ENCODE measurements at regions not wholly inside any gene's neighbourhood (a gene's known extent, or its start where the extent isn't known, plus 50 kb on each side); places are given as distances from the start of the nearest gene placed in this dataset.

GRCh38 chrX:13266641-13267345, 53.1 kb downstream of the ATXN3L start:
- no peak for DNase-seq

GRCh38 chrX:13265549-13266132, 54.2 kb downstream of the ATXN3L start:
- no peak for DNase-seq

DNA sequence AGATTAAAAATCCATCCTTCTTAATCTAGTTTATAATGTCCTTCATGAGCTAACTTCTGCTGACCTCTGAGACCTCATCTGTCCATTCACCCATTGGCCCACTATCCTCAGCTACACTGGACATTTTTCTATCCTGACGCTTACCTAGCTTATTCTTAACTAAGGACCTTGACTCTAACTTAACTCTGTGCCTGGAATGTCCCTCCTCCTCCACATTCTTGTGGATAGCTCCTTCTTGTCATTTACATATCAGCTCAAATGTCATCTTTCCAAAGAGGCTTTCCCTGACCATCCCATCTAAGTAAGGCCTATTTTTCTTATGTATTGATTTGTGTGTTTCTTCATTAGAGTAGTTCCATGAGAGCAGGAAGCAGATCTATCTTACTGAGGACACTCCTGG, 54.7 kb downstream of the ATXN3L start:
- no peak for DNase-seq

GRCh38 chrX:13263560-13264251, 56.1 kb downstream of the ATXN3L start:
- DNase-seq = no peak

DNA sequence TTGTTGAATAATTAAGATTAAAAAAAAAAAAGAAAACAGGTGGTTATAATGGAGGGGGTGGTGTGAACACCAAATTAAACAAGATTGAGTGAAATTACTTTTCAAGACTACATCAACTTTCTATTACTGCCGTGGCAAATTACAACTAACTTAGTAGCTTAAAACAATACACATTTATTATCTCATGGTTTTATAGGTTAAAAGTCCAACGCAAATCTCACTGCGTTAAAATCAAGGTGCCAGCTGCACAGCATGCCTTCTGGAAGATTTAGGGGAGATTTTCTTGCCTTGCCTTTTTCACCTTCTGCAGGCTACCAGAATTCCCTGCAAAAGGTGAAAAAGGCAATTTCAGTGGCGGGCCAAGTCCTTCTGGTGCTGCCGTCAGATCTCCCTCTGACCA, 58.5 kb downstream of the ATXN3L start:
- no peak for DNase-seq

- DNase-seq = no peak
Observed at GRCh38 chrX:13260598-13260997, 59.3 kb downstream of the ATXN3L start.

DNA sequence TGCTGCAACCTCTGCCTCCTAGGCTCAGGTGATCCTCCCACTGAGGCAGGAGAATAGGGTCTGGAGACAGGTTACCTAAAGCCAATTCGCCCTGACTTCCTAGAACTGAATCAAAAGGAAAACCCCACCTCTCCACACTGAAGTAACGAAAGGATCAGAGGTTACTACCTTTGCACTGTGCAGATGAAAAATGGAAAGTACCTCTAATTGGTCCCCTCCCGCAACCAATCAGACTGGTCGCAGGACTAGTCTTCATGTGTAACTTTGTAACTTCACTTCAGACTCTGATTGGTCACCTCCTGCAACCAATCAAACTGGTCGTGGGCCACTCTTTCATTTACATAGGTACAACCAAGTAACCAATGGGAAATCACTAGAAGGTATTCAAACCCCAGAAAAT, 61.1 kb downstream of the ATXN3L start:
- no peak for DNase-seq

DNA sequence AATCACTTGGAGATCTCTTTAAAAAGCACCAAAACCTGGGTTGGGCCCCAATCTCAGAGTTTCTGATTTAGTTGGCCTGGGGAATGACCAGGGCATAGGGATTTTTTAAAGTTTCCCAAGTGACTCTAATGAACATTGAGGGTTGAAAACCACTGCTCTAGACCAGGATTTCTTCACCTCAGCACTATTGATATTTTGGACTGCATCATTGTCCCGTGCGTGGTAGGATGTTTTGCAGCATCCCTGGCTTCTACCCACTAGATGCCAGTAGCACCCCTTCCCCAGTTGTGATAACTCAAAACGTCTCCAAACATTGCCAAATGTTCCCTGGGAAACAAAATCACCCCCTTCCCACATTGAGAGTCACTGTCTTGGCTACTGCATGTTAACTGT, 61.8 kb downstream of the ATXN3L start:
- no peak for DNase-seq

DNA sequence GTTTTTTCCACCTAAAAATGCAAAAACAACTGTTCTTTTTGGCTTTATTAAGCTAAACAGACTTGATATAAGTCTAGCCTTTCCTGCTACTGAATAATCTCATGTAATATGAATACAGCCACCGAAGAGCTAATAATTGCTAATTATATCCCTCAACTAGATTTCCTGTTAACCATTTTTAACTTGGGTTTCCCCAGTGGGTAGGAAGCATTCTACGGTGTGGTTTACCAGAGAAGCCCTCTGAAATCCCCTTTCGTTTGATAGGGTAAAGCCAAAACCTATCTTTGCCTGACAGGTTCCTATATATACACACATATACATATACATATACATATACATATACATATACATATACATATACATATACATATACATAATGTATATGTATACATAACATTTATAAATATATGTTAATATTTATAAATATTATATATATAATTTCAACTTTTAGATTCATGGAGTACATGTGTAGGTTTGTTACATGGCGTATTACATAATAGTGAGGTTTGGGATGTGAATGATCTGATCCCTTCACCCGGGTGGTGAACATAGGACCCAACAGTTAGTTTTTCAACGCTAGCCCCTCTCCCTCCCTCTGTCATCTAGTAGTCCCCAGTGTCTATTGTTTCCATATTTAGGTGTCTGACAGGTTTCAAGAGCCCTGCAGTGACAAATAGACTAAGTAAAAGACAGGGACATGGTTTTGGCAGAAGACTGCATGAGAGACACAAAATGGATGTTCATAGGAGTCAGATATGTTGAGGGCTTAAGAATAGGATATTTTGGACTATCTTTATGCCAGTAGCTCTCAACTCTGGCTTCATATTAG, 62.4 kb downstream of the ATXN3L start:
- DNase-seq = no peak

- DNase-seq = no peak
Observed at GRCh38 chrX:13256603-13257002, 63.2 kb downstream of the ATXN3L start.

- no peak for DNase-seq
Observed at GRCh38 chrX:13254870-13255269, 65.0 kb downstream of the ATXN3L start.

DNA sequence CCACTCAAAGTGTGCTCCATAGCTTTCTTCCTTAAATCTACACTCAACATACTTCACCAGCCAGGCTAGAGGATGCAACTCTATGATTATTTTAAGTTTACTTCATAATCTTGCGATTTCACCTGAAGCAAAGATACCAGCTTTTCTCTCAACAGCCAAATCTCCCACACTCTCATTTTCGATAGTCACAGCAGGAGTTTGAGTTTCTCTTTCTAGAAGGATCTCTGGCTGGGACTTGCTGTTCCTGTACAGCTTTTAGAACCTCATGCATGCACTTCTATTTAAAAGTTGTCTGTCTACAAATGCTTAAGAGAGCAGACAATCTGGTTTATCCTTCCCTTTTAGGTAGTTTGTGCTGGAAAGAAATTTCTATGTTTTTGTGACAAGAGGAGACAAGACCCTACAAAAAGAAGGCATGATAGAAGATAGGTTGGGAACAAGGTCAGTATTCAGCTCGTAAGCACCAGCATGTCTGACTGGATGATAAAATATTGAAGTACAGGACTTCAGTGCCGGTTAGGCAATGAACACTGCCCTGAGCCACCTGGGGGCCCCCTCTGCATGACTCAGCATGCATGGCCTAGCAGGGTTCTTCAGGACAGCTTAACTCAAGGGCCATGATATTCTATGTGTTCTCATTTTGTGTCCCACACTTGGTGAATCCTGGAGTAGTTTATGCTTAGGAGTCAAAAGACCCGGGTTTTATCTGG, 65.6 kb downstream of the ATXN3L start:
- DNase-seq = peak; percentile 2

- DNase-seq = no peak
Observed at GRCh38 chrX:13253223-13253622, 66.6 kb downstream of the ATXN3L start.

DNA sequence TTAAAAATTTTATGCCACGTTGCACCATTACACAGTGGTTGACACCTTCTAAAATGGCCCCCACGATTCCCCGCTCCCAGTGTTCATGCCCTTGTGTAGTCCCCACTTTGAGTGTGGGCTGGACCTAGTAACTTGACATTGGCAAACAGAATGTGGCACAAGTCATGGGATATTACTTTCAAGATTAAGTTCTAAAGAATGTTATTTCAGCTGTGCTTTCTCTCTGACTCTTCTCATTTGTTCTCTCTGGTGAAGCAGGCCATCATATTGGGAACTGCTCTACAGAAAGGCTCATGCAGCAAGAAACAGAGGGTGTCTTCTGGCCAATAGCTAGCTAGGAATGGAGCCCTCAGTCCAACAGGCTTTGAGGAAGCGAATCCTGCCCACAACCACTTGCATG, 67.1 kb downstream of the ATXN3L start:
- no peak for DNase-seq

DNA sequence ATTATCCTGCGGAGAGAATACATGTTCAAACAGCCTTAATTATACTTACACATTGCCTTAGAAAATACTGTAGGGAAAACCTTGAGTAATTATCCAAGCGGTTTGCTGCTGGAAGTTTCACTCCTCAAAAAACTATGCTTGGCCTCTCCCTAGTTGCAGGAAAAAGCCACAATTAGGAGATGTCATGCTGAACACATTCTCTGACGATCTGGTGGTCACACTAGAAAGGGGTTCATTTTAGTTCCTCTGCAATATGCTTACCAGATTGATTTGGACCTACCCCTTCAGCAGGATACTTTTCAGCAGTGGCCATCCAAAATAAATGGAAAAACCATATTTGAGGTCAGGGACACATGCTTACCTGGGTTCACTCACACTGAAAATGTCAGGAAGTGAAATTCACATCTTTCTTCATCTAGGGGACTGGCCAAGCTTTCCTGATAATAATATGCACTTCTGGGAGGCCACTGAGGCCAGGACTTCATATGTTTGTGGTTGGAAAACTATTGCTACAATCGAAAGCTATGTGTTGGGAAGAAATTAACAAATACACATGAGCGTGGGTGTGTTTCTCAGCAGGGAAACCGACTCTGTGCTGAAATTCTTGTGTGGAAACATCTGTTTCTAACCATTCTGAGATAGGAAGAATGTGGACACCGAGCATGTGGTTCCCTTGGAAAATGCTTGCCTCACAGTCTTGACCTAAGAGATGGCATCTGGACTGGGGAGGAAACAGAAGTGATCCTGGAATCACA, 68.8 kb downstream of the ATXN3L start:
- DNase-seq = no peak

DNA sequence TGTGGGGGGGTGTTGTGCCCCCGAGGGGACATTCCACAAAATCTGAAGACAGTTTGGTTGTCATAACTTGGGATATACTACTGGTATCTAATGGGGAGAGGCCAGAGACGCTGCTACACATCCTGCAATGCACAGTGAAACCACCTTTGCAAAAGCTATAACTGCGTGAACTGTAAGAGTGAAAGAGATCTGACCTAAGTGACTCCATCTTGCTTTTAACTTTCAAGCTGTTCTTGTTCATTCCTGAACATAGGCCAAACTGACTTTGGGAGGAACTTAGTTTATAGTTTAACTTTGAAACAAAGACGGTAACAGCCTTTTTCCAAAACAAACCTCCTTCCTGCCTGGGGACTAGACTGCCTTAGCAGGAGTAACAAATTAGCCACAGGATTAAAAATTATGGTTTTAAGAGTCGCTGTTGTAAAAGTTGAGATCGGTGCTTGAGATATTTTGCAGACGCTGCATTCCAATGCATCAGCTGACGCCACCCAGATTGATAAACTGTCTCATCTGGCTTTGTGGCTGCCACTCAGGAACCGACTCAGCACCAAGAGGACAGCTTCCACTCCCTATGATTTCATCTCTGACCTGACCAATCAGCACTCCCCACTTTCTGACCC, 70.9 kb downstream of the ATXN3L start:
- no peak for DNase-seq

DNA sequence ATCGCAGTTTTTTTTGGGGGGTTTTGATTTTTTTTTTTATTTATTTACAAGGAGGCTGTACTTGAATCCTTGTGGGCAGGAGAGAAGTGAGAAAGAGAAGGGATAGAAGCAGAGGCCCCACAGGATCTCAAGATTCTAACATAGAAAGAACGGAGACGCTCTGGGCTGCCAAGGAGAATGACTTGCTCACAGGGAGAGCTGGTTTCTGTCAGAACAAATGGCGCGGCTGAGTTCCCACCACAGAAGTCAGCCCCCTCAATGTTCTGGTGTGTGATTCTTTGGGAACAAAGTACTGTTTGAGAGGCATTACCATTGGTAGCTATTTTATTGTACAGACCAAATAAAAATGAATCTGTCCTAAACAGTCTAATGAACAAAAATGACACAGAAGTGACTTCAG, 80.6 kb downstream of the ATXN3L start:
- DNase-seq = no peak

- DNase-seq = peak; percentile 0
Observed at GRCh38 chrX:13235930-13236329, 83.9 kb downstream of the ATXN3L start.

DNA sequence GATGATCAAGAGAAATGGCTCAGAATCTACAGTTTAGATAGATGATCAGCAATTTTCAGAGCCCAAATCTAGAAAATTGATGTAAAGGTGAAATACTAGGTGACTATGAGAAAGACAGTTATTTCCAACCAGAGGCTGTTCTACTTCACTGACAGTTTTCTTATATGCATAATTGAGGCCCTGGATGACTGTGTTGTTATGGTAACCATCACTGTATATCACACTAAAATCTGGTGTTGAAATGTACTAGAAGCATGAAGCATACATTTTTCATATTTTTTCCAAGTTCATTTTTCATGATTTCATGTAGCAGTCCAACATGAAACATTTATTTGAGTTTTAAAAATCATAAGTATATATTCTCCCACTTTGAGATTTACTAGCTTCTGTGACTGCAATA, 87.4 kb downstream of the ATXN3L start:
- DNase-seq = no peak

DNA sequence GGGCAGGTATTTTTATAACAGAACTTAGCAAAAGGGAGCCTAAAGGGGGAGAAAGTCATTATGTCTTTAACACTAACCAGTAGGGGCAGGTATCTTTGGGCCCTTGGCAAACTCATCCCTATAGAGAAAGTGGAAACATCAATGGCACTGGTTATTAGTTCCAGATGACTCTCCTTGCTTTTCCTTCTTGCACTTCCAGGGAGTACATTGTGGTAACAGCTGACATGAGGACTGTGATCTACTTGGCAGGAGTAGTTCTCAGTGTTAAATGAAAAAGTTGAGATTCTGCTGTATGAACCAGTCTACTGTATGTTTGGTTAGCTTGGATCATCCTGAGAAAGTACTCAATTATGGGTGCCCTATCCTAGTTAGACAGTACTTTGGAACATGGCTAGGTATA, 93.6 kb downstream of the ATXN3L start:
- no peak for DNase-seq

GRCh38 chrX:13223868-13224567, 95.8 kb downstream of the ATXN3L start:
- DNase-seq = no peak
